ENCODE measurements at regions not wholly inside any gene's neighbourhood (a gene's known extent, or its start where the extent isn't known, plus 50 kb on each side); places are given as distances from the start of the nearest gene placed in this dataset.
"Not testable (repeated sequence)": the region's sequence is repeated elsewhere in the genome, so short reads cannot be mapped to it uniquely, and the experiment has no call there.

GRCh38 chr6:10128721-10129120 lies 286.2 kb downstream of the TFAP2A start:
- DNase-seq (ENCODE audit: low spot score) = no peak

GRCh38 chr6:10122164-10122563 lies 292.7 kb downstream of the TFAP2A start:
- no peak for DNase-seq (ENCODE audit: low spot score)

DNA sequence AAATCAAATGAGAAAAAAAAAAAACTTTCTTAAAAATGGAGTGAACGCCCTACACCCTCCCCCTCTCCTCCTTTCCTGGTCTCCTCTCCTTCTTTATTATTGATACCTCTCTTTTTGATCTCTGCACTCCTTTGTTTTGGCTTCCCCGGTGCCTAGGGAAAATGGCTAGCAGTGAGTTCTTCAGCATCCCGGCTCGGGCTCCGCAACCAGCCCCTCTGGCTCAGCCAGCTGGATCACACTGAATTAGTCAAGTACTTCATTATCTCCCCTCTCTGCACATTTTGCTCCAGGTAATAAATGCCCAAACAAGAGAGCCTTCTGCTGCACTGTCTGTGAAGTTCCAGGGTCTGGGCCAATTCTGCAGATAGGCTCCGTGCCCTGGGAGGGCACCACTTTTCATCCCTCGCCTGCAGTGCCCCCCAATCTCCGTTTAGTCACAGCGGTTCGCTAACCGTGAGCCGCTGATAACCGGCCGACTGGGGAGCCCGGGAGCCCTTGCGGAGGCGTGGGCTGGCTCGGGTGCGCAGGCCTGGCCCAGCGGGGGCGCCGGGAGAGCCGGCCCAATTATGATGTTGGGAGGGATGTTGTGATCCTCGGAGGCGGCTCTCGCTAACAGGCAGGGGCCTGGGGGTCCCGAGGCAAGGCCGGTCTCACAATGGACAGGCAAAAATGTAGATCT lies 301.9 kb downstream of the TFAP2A start:
- DNase-seq (ENCODE audit: low spot score) = no peak

GRCh38 chr6:10111975-10112374 lies 302.9 kb downstream of the TFAP2A start:
- no peak for DNase-seq (ENCODE audit: low spot score)

- no peak for DNase-seq (ENCODE audit: low spot score)
Measured at GRCh38 chr6:10101551-10102252, 313.2 kb downstream of the TFAP2A start.

GRCh38 chr6:10099529-10100140 lies 315.2 kb downstream of the TFAP2A start:
- DNase-seq (ENCODE audit: low spot score) = no peak

DNA sequence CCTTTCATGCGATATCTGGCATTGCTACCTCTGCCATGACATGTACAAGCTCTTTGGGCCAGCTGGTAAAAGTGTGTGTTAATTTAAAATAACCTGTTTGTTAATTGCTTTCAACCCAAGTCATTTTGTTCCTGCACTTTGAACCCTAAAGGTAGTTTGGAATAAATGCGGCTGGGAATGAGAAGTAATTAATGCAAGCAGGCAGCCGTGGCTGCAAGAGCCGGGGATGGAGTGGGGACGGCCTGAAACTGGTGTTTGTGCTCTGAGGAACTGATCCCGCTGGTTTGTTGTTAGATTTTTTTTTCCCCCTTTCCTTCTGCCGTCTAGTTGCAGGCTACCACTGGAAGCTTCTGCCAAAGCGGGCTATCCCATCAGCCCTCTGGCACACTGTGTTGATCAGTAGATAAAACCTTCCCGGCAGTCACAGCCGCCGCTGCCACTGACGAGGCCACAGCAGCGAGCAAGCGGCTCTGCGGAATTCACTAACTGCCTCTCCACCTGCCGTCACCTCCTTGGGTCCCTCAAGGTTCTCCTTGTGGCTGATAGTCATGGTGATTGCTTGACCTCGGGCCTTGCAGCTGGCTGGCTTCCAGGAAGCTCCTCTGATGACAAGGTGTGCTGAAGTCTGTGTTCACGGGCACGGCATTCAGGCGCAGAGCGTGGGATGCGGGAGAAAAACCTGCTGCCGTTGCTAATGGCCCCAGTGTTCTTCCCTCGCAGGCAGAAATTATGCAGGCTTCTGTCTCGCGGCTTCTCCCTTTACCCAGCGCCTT lies 315.9 kb downstream of the TFAP2A start:
- DNase-seq (ENCODE audit: low spot score) = no peak

GRCh38 chr6:10093282-10093681 lies 321.6 kb downstream of the TFAP2A start:
- DNase-seq (ENCODE audit: low spot score) = no peak

DNA sequence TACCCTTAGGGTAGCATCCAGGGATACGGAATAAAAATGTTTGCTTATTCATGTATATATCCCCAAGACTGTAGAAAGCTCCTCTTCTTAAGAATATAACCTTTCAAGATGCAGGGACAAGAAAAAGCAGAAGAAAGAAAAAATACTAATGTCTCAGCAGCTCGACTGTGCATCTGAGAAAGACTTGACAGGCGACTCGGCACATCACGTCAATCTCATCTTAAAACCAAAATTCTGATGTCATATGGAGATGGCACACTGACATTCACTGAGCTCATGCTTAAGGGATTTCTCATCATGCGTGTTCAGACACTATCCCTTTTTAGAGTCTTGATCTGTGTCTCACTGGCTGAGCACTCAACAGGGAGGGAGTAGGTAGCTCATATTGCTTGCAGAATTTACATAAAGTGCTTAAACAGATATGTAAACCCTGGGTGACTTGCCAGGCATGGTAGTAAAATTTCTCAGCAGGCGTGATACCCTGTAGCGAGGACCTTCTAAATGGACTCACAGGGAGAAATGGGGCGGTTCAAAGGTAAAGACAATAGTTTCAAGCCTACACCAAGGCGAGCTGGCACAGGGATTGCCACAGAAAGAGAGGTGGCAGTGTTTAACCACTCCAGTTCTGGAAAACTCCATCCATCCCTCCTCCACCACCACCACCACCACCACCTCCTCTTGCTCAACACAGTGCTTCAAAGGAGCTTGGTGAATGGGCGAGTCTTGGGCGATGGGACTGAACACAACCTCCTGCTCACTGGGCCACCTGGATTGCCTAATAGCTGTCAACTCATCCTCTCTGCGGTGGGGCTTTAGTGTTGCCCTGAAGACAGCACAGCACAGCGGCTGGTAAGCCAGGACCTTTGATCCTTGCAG lies 330.5 kb downstream of the TFAP2A start:
- no peak for DNase-seq (ENCODE audit: low spot score)

GRCh38 chr6:10082385-10082784 lies 332.5 kb downstream of the TFAP2A start:
- DNase-seq (ENCODE audit: low spot score) = peak; percentile 8

- DNase-seq (ENCODE audit: low spot score) = no peak
Measured at GRCh38 chr6:10081957-10082356, 332.9 kb downstream of the TFAP2A start.

- DNase-seq (ENCODE audit: low spot score) = no peak
Measured at GRCh38 chr6:10081075-10081474, 333.8 kb downstream of the TFAP2A start.

- no peak for DNase-seq (ENCODE audit: low spot score)
Measured at GRCh38 chr6:10080561-10080960, 334.3 kb downstream of the TFAP2A start.

DNA sequence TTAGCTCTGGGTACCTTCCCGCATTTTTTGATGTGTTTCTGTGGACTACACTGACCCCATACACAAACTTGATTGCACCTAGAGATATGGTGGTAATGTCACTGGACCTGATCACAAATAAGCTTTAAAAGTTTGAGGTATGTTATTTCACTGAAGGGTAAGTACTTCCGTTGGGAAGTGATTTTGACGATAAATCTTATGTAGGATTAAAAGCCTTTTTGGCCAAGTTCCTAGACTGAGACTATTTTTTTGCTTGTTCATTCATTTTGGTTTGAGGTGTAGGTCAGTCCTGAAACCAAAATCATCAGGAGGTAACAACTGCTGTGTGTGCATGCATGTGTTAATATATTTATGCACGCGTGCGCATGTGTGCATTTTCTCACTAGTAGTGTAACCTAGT lies 336.3 kb downstream of the TFAP2A start:
- DNase-seq (ENCODE audit: low spot score) = no peak

DNA sequence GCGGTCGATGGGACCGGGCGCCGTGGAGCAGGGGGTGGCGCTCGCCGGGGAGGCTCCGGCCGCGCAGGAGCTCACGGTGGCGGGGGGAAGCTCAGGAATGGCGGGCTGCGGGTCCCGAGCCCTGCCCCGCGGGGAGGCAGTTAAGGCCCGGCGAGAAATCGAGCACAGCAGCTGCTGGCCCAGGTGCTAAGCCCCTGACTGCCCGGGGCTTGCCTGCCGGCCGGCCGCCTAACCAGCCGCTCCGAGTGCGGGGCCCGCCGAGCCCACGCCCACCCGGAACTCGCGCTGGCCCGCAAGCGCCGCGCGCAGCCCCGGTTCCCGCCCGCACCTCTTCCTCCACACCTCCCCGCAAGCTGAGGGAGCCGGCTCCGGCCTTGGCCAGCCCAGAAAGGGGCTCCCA lies 340.1 kb downstream of the TFAP2A start:
- not testable (repeated sequence) for DNase-seq (ENCODE audit: low spot score)

DNA sequence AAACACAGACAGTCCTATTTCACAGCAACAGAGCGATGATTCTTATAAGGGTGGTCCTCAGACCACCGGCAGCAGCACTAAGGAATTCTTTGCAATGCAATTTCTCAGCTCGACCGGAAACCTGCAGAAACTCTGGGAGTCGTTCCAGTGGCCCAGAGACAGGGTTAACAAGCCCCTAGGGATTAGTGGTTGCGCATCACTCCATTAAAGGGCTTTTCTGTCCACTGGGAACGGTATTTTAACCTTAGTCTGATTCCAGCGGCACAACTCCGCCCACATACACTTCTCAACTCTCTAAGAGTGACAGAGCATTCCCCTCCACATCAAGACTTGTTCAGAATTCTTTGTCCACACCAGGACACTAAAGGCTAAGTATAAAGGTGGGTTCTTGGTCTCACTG lies 341.5 kb downstream of the TFAP2A start:
- peak; percentile 20 for DNase-seq (ENCODE audit: low spot score)

DNA sequence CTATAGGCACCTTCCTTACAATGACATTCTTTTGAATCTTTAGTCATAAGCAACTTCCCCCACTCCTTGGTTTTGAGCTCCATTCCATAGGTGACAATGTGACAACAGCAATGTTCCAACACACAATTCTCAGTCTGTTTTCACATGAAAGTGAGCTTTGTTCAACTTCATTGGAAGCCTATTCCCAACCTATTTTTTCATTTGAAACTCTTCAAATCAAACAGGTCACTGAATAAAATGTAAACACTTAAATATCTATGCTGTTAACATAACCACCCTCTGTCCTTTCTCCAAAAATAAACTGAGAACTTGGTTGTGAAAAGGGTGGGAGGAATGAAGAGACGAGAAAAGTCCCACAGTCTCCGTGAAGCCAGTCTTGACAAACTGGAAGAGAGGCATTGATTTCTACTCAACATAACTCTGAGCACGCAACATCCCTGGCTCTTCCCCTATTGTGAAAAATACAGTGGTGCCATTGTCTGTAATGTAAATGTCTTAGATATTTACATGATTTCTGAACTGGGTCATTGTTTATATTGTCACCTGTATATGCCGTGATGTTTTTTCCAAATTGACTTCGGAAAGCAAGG lies 343.1 kb downstream of the TFAP2A start:
- DNase-seq (ENCODE audit: low spot score) = no peak

DNA sequence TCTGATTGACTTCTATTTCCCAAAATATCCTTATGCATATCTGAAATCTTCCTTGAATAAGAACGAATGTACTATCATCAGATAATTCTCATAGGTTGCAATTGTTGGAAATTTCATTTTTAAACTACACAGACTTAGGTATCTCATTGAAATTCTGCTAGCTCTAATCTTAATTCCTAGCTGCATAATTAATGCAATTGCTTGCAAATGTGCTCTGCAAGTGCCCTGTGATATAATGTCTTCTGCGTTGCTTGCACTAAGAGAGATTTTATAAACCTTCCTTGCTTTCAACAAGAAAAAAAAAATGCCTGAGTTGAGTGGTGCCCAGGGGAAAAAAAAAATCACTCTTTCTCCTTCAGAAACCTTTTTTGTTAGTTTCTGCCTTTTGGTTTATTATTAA lies 354.9 kb downstream of the TFAP2A start:
- no peak for DNase-seq (ENCODE audit: low spot score)

- no peak for DNase-seq (ENCODE audit: low spot score)
Measured at GRCh38 chr6:10054672-10055071, 360.2 kb downstream of the TFAP2A start.

- DNase-seq (ENCODE audit: low spot score) = no peak
Measured at GRCh38 chr6:10051283-10051682, 363.6 kb downstream of the TFAP2A start.

Measured in A172 (cell line).